ENCODE measurements at regions not wholly inside any gene's neighbourhood (a gene's known extent, or its start where the extent isn't known, plus 50 kb on each side); places are given as distances from the start of the nearest gene placed in this dataset.

DNA sequence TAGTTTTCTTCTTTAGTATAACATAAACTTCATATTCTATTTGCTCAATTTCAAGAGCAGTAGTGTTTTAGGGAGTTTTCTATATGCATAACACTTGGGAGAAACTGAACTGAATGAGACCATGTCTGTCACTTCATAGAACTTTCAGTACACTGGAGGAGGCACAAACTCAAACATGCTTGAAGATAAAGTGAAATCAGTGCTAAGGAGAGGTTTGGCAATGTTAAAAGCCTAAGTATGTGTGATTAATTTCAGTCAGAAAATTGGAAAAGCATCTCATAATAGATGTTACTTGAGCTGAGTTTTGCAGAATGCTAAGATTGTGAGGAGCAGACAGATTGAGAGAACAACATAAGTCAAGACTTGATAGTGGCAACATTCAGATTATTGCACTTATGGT is 411.2 kb upstream of the HS3ST1 start:
- no peak for TF ChIP-seq YY1 (IDR thresholded peaks at IDR 0.05; ENCODE audit: insufficient read depth, insufficient read length)
- no peak for TF ChIP-seq ZNF274 (IDR thresholded peaks at IDR 0.05; ENCODE audit: low read depth, low read length)

Measured in NT2/D1 (cell line).